ENCODE measurements at regions not wholly inside any gene's neighbourhood (a gene's known extent, or its start where the extent isn't known, plus 50 kb on each side); places are given as distances from the start of the nearest gene placed in this dataset.
"Not testable (repeated sequence)": the region's sequence is repeated elsewhere in the genome, so short reads cannot be mapped to it uniquely, and the experiment has no call there.

DNA sequence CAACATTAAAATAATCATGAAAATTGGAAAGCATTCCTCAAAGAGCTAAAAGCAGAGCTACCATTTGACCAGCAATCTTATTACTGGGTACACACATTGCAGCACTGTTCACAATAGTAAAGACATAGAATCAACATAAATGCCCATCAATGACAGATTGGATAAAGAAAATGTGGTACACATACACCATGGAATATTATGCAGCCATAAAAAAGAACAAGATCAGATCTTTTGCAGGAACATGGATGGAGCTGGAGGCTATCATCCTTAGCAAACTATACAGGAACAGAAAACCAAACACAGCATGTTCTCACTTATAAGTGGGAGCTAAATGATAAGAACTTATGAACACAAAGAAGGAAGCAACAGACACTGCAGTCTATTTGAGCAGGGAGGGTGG lies 52.8 kb upstream of the UNC5A start:
- peaks cover 18% of the 10 kb centered on the region for H3K27me3 ChIP-seq (ENCODE audit: control insufficient read depth, insufficient read depth, low read length)
- not testable (repeated sequence) for H3K4me1 ChIP-seq (ENCODE audit: control insufficient read depth, insufficient read depth, low read length, poor library complexity, severe bottlenecking); DNase-seq; H3K9me3 Mint-ChIP-seq; H3K27ac Mint-ChIP-seq; H3K36me3 ChIP-seq (ENCODE audit: control insufficient read depth, insufficient read depth, low read length); H3K9me3 ChIP-seq (ENCODE audit: control insufficient read depth in 2 of 2, low read length in 2 of 2); ATAC-seq (ENCODE audit: low read depth in 2 of 2); H3K4me1 Mint-ChIP-seq; H3K4me3 Mint-ChIP-seq; H3K36me3 Mint-ChIP-seq; H3K4me3 ChIP-seq (ENCODE audit: low read depth, low read length); H3K27ac ChIP-seq (ENCODE audit: insufficient read depth, low read length, poor library complexity, severe bottlenecking)
- H3K27me3 Mint-ChIP-seq = peaks cover 47% of the 10 kb centered on the region

All from CD4-positive, CD25-positive, alpha-beta regulatory T cell (primary cell).